PFSK-1 (cell line): ENCODE measurements at regions not wholly inside any gene's neighbourhood (a gene's known extent, or its start where the extent isn't known, plus 50 kb on each side); places are given as distances from the start of the nearest gene placed in this dataset.
A peak's percentile ranks its signal among the peaks of the same experiment; 100 is the strongest.

Experiments
- FOXP2 ChIP-seq: optimal IDR thresholded peaks from 2 replicates; pipeline ENCODE3; 2011; ENCODE audit warnings: borderline replicate concordance, control low read depth, inconsistent platforms; ENCODE audit not compliant: insufficient read depth; ENCODE audit errors: extremely low read length, extremely low read depth
- POLR2AphosphoS5 ChIP-seq: IDR thresholded peaks from 2 replicates; pipeline ENCODE4 v1.6.1; 2012; ENCODE audit warnings: low read depth, mild to moderate bottlenecking, control low read depth, low read length, moderate library complexity
- REST ChIP-seq, 2 experiments: IDR thresholded peaks; 2 replicates each; pipeline versions ENCODE4 v1.6.1 to v1.8.0; 2011 to 2012; ENCODE audit warnings: low read depth in 2 of 2, low read length in 2 of 2, control low read depth in 1 of 2, inconsistent platforms in 1 of 2, mild to moderate bottlenecking in 1 of 2, moderate library complexity in 1 of 2; ENCODE audit not compliant: insufficient read depth in 1 of 2
- SIN3A ChIP-seq: IDR thresholded peaks from 2 replicates; pipeline ENCODE4 v1.6.1; 2012; ENCODE audit warnings: mild to moderate bottlenecking, low read length, moderate library complexity, borderline replicate concordance; ENCODE audit not compliant: insufficient read depth
- TAF1 ChIP-seq: IDR thresholded peaks from 2 replicates; pipeline ENCODE4 v1.6.1; 2012; ENCODE audit warnings: low read length, control low read depth, borderline replicate concordance; ENCODE audit not compliant: insufficient read depth

- TF ChIP-seq REST (IDR thresholded peaks at IDR 0.05; ENCODE audit: insufficient read depth in 1 of 2, low read depth in 2 of 2, low read length in 2 of 2) = no peak
- TF ChIP-seq SIN3A = 0 out of 2 replicates have a peak, but pooled peaks have one; percentile 40
Measured at GRCh38 chr15:69758810-69759790, 306.5 kb downstream of the RPLP1 start.

GRCh38 chr15:69760258-69760845 lies 307.7 kb downstream of the RPLP1 start:
- no peak for TF ChIP-seq POLR2AphosphoS5
- no peak for TF ChIP-seq REST (IDR thresholded peaks at IDR 0.05; ENCODE audit: insufficient read depth in 1 of 2, low read depth in 2 of 2, low read length in 2 of 2)

GRCh38 chr15:69760890-69761568 lies 308.4 kb downstream of the RPLP1 start:
- TF ChIP-seq SIN3A (no peak; the same call in 1 of the 2 replicates), FOXP2 (peak; percentile 44), REST (IDR thresholded peaks at IDR 0.05; ENCODE audit: insufficient read depth in 1 of 2, low read depth in 2 of 2, low read length in 2 of 2) (peak in 1 of 2 experiments; percentile 73; a peak in 2 of 4 replicates), TAF1 (peak; percentile 25; the same call in 1 of the 2 replicates), POLR2AphosphoS5 (no peak)

GRCh38 chr15:69762373-69763148 lies 309.9 kb downstream of the RPLP1 start:
- no peak for TF ChIP-seq REST (IDR thresholded peaks at IDR 0.05; ENCODE audit: insufficient read depth in 1 of 2, low read depth in 2 of 2, low read length in 2 of 2)
- TF ChIP-seq FOXP2 = no peak
- no peak for TF ChIP-seq POLR2AphosphoS5
- TF ChIP-seq SIN3A = no peak
- no peak for TF ChIP-seq TAF1
